ENCODE measurements at regions not wholly inside any gene's neighbourhood (a gene's known extent, or its start where the extent isn't known, plus 50 kb on each side); places are given as distances from the start of the nearest gene placed in this dataset.
"Not testable (repeated sequence)": the region's sequence is repeated elsewhere in the genome, so short reads cannot be mapped to it uniquely, and the experiment has no call there.

- no peak for DNase-seq (ENCODE audit: low read depth)
Measured at GRCh38 chrX:734362-734761, 103.8 kb downstream of the SHOX start.

- DNase-seq (ENCODE audit: low read depth), result no peak
Measured at GRCh38 chrX:733961-734360, 103.4 kb downstream of the SHOX start.

GRCh38 chrX:729583-730409, 99.2 kb downstream of the SHOX start:
- DNase-seq (ENCODE audit: low read depth), result no peak

- DNase-seq (ENCODE audit: low read depth), result not testable (repeated sequence)
Measured at GRCh38 chrX:729101-729500, 98.5 kb downstream of the SHOX start.

DNA sequence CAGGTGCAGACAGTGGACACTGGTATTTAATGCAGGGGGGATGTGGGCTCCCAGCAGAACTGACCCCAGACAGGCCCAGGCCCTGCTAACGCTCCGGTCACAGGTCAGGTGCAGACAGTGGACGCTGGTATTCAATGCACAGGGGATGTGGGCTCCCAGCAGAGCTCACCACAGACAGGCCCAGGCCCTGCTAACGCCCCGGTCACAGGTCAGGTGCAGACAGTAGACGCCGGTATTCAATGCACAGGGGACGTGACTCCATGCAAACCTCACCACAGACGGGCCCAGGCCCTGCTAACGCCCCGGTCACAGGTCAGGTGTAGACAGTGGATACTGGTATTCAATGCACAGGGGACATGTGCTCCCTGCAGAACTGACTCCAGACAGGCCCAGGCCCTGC, 98.0 kb downstream of the SHOX start:
- not testable (repeated sequence) for DNase-seq (ENCODE audit: low read depth)

DNA sequence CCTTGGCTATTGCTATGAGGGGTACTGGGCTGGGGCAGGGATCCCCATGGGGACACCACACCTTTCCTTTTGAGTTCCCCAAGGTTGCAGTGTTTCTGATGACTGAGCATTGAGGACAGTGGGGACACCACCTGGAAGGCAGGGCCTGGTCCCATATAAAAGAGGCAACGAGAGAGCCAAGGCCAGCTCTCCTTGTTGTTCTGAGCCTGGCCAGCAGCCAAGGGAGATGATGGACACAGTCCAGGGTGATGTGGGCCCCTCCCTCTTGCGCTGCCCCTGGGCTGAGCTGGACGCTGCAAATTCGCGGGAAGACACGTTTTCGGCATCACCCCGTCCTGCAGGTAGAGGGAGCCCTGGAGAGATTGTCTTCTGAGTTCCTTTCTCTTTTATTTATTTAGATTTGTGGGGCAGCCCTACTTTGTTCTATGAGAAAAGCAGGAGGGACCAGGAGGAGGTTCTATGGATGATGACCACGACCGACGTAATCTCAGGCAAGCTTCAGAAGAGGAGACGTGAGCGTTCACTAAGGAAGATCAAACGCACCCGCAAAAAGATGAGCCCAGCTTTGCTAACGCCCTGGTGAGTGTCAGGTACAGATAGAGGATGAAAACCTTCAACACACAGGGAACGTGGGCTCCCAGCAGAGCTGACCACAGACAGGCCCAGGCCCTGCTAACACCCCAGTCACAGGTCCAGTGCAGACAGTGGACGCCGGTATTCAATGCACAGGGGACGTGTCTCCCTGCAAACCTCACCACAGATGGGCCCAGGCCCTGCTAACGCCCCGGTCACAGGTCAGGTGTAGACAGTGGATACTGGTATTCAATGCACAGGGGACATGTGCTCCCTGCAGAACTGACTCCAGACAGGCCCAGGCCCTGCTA, 97.4 kb downstream of the SHOX start:
- DNase-seq (ENCODE audit: low read depth), result no peak

DNA sequence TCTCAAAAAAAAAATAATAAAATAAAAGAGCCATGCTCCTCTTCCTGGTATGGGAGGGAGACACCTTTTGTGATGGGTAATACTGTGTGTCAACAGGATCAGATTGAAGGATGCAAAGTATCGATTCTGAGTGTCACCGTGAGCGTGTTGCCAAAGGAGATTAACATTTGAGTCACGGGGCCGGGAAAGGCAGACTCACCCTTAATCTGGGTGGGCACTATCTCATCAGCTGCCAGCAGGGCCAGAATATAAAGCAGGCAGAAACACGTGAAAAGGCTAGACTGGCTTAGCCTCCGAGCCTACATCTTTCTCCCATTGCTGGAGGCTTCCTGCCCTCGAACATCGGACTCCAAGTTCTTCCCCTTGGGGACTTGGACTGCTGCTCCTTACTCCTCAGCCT, 95.4 kb downstream of the SHOX start:
- no peak for DNase-seq (ENCODE audit: low read depth)

DNA sequence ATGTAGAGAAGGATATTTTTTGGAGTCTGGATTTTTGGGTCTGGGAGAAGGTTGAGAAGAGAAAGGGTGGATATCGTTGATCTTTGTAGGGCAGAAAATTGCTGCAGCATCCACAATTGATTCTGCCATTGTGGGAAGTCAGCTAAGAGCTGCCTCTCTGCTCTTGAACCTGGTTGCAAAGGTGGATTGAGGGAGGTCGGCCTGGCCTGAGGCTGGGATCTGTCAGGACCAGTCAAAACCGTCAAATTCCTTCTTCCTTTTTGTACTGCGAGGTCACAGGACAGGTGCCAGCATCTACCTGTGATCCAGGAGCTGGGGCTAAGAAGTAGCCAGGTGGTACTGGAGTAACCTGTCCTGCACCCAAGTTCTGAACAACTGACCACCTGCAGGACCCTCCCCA, 93.7 kb downstream of the SHOX start:
- DNase-seq (ENCODE audit: low read depth), result no peak

- DNase-seq (ENCODE audit: low read depth), result no peak
Measured at GRCh38 chrX:723781-724180, 93.2 kb downstream of the SHOX start.

DNA sequence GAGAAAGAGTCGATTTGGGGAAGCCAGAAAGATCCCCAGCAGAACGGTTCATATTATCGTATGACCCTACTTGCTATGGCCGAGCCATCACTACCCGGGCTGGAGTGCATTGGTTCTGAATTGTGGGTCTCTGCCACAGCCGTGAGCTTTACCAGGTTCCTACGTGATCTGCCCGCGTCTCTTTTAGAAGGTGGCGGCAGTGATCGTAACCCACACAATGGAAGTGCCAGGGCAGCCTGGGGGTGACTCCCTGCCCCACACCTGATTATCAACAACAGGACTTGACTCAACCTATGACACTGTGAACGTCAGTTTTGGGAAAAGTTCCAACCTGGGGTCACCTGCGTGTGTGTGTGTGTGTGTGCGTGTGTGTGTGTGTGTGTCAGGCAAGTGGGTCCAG, 90.8 kb downstream of the SHOX start:
- DNase-seq (ENCODE audit: low read depth), result no peak

- no peak for DNase-seq (ENCODE audit: low read depth)
Measured at GRCh38 chrX:720825-721224, 90.2 kb downstream of the SHOX start.

DNA sequence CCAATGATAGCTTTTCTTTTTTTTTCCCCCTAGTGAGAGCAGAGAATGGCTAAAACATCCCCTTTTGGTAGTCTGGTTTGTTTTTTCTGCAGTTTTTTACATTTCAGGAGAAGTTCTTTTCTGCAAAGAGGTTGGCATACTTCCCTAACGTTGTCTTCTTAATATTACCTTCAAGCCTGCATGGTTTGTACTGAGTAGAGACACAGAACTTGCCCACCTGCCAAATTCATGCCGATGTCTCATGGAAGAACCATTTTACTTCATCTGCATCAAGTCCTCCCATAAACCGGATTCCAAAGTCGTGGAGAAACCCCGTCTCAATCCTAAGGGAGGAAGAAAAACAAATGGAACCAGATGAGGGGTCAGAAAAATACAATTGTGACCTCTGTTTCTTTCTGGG, 89.7 kb downstream of the SHOX start:
- DNase-seq (ENCODE audit: low read depth), result no peak

- DNase-seq (ENCODE audit: low read depth), result no peak
Measured at GRCh38 chrX:716136-716535, 85.5 kb downstream of the SHOX start.

GRCh38 chrX:714131-714530, 83.5 kb downstream of the SHOX start:
- DNase-seq (ENCODE audit: low read depth), result no peak
